ENCODE measurements at regions not wholly inside any gene's neighbourhood (a gene's known extent, or its start where the extent isn't known, plus 50 kb on each side); places are given as distances from the start of the nearest gene placed in this dataset. TPM values are rescaled to one million over a fixed set of nuclear protein-coding genes. Genes with fewer than 3 reads are reported as not detected.

- TF ChIP-seq, protein P1, sequence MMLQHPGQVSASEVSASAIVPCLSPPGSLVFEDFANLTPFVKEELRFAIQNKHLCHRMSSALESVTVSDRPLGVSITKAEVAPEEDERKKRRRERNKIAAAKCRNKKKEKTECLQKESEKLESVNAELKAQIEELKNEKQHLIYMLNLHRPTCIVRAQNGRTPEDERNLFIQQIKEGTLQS (IDR thresholded peaks at IDR 0.05) = no peak
- TF ChIP-seq RAD21 (IDR thresholded peaks at IDR 0.05) (no peak), EGR1 (IDR thresholded peaks at IDR 0.05; ENCODE audit: low read depth in 2 of 2) (no peak), TAF1 (conservative IDR thresholded peaks at IDR 0.05) (no peak)
These were observed 53.0 kb upstream of the GABRA2 start (continued) for GRCh38 chr4:46442963-46443362.

- Histone ChIP-seq H3K4me3 (ENCODE audit: low read depth in 1 of 3, low read length in 3 of 3) (no peak overlapping the region), H3K36me3 (ENCODE audit: control insufficient read depth in 4 of 4, insufficient read depth in 3 of 4, low read depth in 1 of 4, low read length in 3 of 4) (no peaks in the 10 kb centered on the region), H3K4me1 (ENCODE audit: control insufficient read depth in 4 of 4, insufficient read depth in 4 of 4, low read length in 3 of 4) (no peaks in the 10 kb centered on the region), H3K9ac (ENCODE audit: low read depth in 1 of 2, low read length in 2 of 2) (no peak overlapping the region), H3K27ac (ENCODE audit: low read depth in 1 of 2, low read length in 2 of 2) (no peak overlapping the region), H3K9me3 (ENCODE audit: control insufficient read depth in 4 of 4, low read length in 3 of 4) (no peaks in the 10 kb centered on the region), H3K27me3 (ENCODE audit: control insufficient read depth in 4 of 4, insufficient read depth in 4 of 4, low read length in 3 of 4) (no peaks in the 10 kb centered on the region)
- DNase-seq (ENCODE audit: low spot score) = no peak
- 60% methylated on average over 2 of the region's 2 CpGs for WGBS
- TF ChIP-seq, protein P1 (IDR thresholded peaks at IDR 0.05) = no peak
- no peak for TF ChIP-seq EGR1 (IDR thresholded peaks at IDR 0.05; ENCODE audit: low read depth in 2 of 2)
- TF ChIP-seq SP1 (IDR thresholded peaks at IDR 0.05) = no peak
- TF ChIP-seq NR2F2 (IDR thresholded peaks at IDR 0.05) = no peak
- no peak for TF ChIP-seq RXRA (IDR thresholded peaks at IDR 0.05)
- TF ChIP-seq, protein P2, sequence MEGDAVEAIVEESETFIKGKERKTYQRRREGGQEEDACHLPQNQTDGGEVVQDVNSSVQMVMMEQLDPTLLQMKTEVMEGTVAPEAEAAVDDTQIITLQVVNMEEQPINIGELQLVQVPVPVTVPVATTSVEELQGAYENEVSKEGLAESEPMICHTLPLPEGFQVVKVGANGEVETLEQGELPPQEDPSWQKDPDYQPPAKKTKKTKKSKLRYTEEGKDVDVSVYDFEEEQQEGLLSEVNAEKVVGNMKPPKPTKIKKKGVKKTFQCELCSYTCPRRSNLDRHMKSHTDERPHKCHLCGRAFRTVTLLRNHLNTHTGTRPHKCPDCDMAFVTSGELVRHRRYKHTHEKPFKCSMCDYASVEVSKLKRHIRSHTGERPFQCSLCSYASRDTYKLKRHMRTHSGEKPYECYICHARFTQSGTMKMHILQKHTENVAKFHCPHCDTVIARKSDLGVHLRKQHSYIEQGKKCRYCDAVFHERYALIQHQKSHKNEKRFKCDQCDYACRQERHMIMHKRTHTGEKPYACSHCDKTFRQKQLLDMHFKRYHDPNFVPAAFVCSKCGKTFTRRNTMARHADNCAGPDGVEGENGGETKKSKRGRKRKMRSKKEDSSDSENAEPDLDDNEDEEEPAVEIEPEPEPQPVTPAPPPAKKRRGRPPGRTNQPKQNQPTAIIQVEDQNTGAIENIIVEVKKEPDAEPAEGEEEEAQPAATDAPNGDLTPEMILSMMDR (IDR thresholded peaks at IDR 0.05; ENCODE audit: low read depth, low read length, missing input control) = no peak
These were observed 51.4 kb upstream of the GABRA2 start for GRCh38 chr4:46441136-46441859.

Small RNAs in the stretch of these regions (small RNA-seq; reads per million reads assigned to genes)
- not detected for gene RNU6-412P
